ENCODE measurements at regions not wholly inside any gene's neighbourhood (a gene's known extent, or its start where the extent isn't known, plus 50 kb on each side); places are given as distances from the start of the nearest gene placed in this dataset.
"Not testable (repeated sequence)": the region's sequence is repeated elsewhere in the genome, so short reads cannot be mapped to it uniquely, and the experiment has no call there.

DNA sequence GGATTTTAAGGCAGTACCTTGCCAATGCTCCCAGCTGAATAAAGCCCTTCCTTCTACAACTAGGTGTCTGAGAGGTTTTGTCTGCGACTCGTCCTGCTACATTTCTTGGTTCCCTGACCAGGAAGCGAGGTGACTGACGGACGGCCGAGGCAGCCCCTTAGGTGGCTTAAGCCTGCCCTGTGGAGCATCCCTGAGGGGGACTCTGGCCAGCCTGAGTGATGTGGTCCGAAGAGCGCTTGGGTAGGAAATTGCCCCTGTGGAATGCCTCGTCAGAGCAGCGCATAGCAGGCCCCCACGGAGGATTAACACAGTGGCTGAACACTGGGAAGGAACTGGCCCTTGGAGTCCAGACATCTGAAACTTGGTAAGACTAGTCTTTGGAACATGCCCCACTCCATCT lies 210.9 kb upstream of the CNTN3 start:
- TF ChIP-seq CTCF (conservative IDR thresholded peaks at IDR 0.05); ZFX (IDR thresholded peaks at IDR 0.05): not testable (repeated sequence)
